ENCODE measurements at regions not wholly inside any gene's neighbourhood (a gene's known extent, or its start where the extent isn't known, plus 50 kb on each side); places are given as distances from the start of the nearest gene placed in this dataset.

DNA sequence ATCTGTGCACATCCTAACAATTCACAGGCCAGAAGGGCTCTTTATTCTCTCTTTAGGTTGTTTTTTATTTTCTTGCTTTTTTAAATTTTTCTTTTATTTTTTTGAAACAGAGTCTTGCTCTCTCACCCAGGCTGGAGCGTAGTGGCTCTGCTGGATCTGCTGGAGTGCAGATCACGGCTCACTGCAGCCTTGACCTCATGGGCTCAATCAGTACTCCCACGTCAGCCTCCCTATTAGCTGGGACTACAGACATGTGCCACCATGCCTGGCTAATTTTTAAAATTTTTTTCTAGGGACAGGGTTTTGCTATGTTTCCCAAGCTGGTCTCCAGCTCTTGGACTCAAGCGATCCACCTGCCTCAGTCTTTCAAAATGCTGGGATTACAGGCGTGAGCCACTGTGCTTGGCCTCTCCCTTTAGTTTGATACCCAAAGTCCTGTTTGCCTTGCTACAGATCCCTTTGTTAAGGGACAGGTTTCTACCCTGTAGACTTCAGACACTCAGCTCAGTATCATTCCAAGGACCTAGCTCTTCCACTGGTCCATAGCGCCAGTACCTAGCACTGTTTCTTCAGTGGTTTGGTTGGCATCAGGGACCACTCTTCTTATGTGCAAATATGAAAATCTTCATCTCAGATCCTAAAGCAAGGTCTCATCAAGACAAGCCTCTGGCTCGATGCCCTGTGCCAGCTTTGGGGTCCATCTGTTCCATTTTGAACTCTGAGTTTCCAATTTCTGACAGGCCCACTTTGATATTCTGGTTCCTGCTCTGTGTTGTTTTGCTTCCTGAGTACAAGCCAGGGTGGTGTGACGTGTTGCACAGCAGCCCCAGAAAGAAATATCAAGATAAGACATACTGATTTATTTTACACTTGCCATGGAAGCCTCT is 211.7 kb downstream of the FAT3 start:
- Histone ChIP-seq H3K9me3 (no peaks in the 10 kb centered on the region), H3K4me1 (no peaks in the 10 kb centered on the region), H3K27ac (no peak overlapping the region), H3K27me3 (no peaks in the 10 kb centered on the region), H3K36me3 (no peaks in the 10 kb centered on the region), H3K4me3 (no peak overlapping the region)
- DNase-seq, result no peak
- TF ChIP-seq CTCF (IDR thresholded peaks at IDR 0.05) (no peak), POLR2A (IDR thresholded peaks at IDR 0.05) (no peak)

DNA sequence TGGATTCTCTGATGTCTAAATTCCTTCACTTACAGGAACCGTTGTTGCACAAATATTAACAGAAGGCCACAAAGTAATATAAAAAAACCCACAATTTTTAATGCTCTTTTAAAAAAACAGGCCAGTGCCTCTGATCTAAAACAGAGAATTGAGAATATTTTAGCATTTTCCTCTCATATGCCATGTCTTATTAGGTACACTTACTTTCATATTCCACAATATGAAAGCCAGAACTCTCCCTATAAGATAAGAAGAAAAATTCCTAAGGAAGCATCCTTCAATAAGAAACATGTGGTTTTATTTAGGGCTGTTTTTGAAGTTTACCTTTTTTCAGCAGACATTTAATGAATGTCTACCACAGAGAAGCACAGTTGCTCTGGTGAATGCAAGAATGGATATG is 214.5 kb downstream of the FAT3 start:
- no peak overlapping the region for H3K4me3 ChIP-seq
- H3K4me1 ChIP-seq, result no peaks in the 10 kb centered on the region
- H3K9me3 ChIP-seq, result no peaks in the 10 kb centered on the region
- H3K27me3 ChIP-seq, result no peaks in the 10 kb centered on the region
- DNase-seq, result no peak
- TF ChIP-seq CTCF (IDR thresholded peaks at IDR 0.05), result no peak
- TF ChIP-seq POLR2A (IDR thresholded peaks at IDR 0.05), result no peak
- no peak overlapping the region for H3K27ac ChIP-seq
- no peaks in the 10 kb centered on the region for H3K36me3 ChIP-seq

GRCh38 chr11:92440701-92441442 is 216.3 kb downstream of the FAT3 start:
- no peak for TF ChIP-seq POLR2A (IDR thresholded peaks at IDR 0.05)
- no peak for TF ChIP-seq CTCF (IDR thresholded peaks at IDR 0.05)
- no peak for DNase-seq
- H3K27ac ChIP-seq, result no peak overlapping the region
- no peaks in the 10 kb centered on the region for H3K27me3 ChIP-seq
- H3K36me3 ChIP-seq, result no peaks in the 10 kb centered on the region
- no peaks in the 10 kb centered on the region for H3K4me1 ChIP-seq
- H3K4me3 ChIP-seq, result no peak overlapping the region
- no peaks in the 10 kb centered on the region for H3K9me3 ChIP-seq

- no peak for TF ChIP-seq CTCF (IDR thresholded peaks at IDR 0.05)
- no peak for TF ChIP-seq POLR2A (IDR thresholded peaks at IDR 0.05)
- no peaks in the 10 kb centered on the region for H3K27me3 ChIP-seq
- no peak overlapping the region for H3K27ac ChIP-seq
- no peaks in the 10 kb centered on the region for H3K36me3 ChIP-seq
- H3K4me1 ChIP-seq, result no peaks in the 10 kb centered on the region
- no peaks in the 10 kb centered on the region for H3K9me3 ChIP-seq
- no peak overlapping the region for H3K4me3 ChIP-seq
- DNase-seq, result no peak
Observed at GRCh38 chr11:92441443-92441726, 216.8 kb downstream of the FAT3 start.

- no peak for TF ChIP-seq POLR2A (IDR thresholded peaks at IDR 0.05)
- TF ChIP-seq CTCF (IDR thresholded peaks at IDR 0.05), result no peak
- H3K4me3 ChIP-seq, result no peak overlapping the region
- no peak overlapping the region for H3K27ac ChIP-seq
- no peaks in the 10 kb centered on the region for H3K36me3 ChIP-seq
- DNase-seq, result no peak
- H3K9me3 ChIP-seq, result no peaks in the 10 kb centered on the region
- H3K4me1 ChIP-seq, result no peaks in the 10 kb centered on the region
- H3K27me3 ChIP-seq, result no peaks in the 10 kb centered on the region
Observed at GRCh38 chr11:92443199-92443598, 218.6 kb downstream of the FAT3 start.

Data from Peyer's patch (tissue), 4 donors.